ENCODE measurements at regions not wholly inside any gene's neighbourhood (a gene's known extent, or its start where the extent isn't known, plus 50 kb on each side); places are given as distances from the start of the nearest gene placed in this dataset.

DNA sequence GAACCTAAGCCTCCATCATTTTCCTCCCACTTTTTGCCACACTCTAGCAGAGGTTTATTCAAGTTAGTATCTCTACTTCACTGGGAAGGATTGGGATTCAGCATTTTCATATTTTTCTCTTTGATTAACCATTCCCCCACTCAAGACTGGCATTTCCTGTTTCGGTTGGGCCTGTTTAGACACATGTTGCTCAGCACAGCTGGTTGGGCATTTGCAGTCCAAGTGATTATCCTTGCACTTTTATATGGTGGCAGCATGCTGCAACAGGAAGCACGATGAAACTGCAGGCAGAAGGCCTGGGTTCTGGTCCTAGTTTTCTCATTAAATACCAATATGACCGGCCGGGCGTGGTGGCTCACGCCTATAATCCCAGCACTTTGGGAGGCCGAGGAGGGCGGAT, 182.9 kb upstream of the GRIN2B start:
- Histone ChIP-seq H4K20me1 (ENCODE audit: insufficient read depth, low read length) (no peaks in the 10 kb centered on the region), H3K9me2 (ENCODE audit: insufficient read depth, low read length) (no peaks in the 10 kb centered on the region), H2AFZ (ENCODE audit: low read length) (peak overlapping the region; percentile 87), H3K4me2 (ENCODE audit: low read length) (0 out of 2 replicates have a peak overlapping the region, but pooled peaks have one; percentile 3), H3K4me3 (ENCODE audit: low read depth, low read length, poor library complexity, severe bottlenecking) (no peak overlapping the region), H3K79me2 (ENCODE audit: insufficient read depth, low read depth, low read length) (no peaks in the 10 kb centered on the region), H3K36me3 (ENCODE audit: insufficient read depth, low read length) (peaks cover 12% of the 10 kb centered on the region), H3K27ac (ENCODE audit: low read depth, low read length, poor library complexity, severe bottlenecking) (peak overlapping the region; percentile 51), H3K4me1 (ENCODE audit: insufficient read depth, low read length, poor library complexity, severe bottlenecking) (peaks cover 40% of the 10 kb centered on the region), H3K9me3 (ENCODE audit: low read length) (peaks cover 16% of the 10 kb centered on the region; the same call in 1 of the 2 replicates)
- ChIA-PET POLR2A (no interaction called here), CTCF (ENCODE audit: unreplicated experiment) (no interaction called here)
- no peak for TF ChIP-seq EZH2phosphoT487 (IDR thresholded peaks at IDR 0.05; ENCODE audit: borderline replicate concordance, low read depth, low read length)
- no peak for TF ChIP-seq CTCF (conservative IDR thresholded peaks at IDR 0.05; ENCODE audit: low read length)
- DNase-seq (ENCODE audit: low spot score), result peak; percentile 57
- no TSS peak for BruUV-seq (replicated peaks)
- intact Hi-C loops (cut with micrococcal nuclease; ENCODE audit: unreplicated experiment), result loop anchor here (10.0 kb wide), 1 partner anchor 629 kb away; no protein-coding TSS in a partner anchor

- H3K4me1 ChIP-seq (ENCODE audit: insufficient read depth, low read length, poor library complexity, severe bottlenecking), result peaks cover 38% of the 10 kb centered on the region
- no peaks in the 10 kb centered on the region for H3K9me2 ChIP-seq (ENCODE audit: insufficient read depth, low read length)
- no peak overlapping the region for H3K27ac ChIP-seq (ENCODE audit: low read depth, low read length, poor library complexity, severe bottlenecking)
- H3K36me3 ChIP-seq (ENCODE audit: insufficient read depth, low read length), result no peaks in the 10 kb centered on the region
- TF ChIP-seq EZH2phosphoT487 (IDR thresholded peaks at IDR 0.05; ENCODE audit: borderline replicate concordance, low read depth, low read length) (no peak), CTCF (conservative IDR thresholded peaks at IDR 0.05; ENCODE audit: low read length) (peak; percentile 100)
- no peaks in the 10 kb centered on the region for H3K79me2 ChIP-seq (ENCODE audit: insufficient read depth, low read depth, low read length)
- POLR2A ChIA-PET, result interaction anchor here (0.6 to 3.0 kb wide), 7 partner anchors 8 to 428 kb away, joined by 3 to 28 read pairs (median 3); no protein-coding TSS in a partner anchor
- BruUV-seq (replicated peaks), result no TSS peak
- H3K4me3 ChIP-seq (ENCODE audit: low read depth, low read length, poor library complexity, severe bottlenecking), result no peak overlapping the region
- peak overlapping the region; percentile 76; the same call in 1 of the 2 replicates for H2AFZ ChIP-seq (ENCODE audit: low read length)
- CTCF ChIA-PET (ENCODE audit: unreplicated experiment), result interaction anchor here (0.6 to 1.4 kb wide), 4 partner anchors 10 to 308 kb away, joined by 3 to 19 read pairs (median 6); no protein-coding TSS in a partner anchor
- no peaks in the 10 kb centered on the region for H4K20me1 ChIP-seq (ENCODE audit: insufficient read depth, low read length)
- H3K9me3 ChIP-seq (ENCODE audit: low read length), result no peaks in the 10 kb centered on the region
- intact Hi-C loops (cut with micrococcal nuclease; ENCODE audit: unreplicated experiment), result loop anchor here (1.0 to 10.0 kb wide), 9 partner anchors 56 to 910 kb away; no protein-coding TSS in a partner anchor
- H3K4me2 ChIP-seq (ENCODE audit: low read length), result peak overlapping the region; percentile 37
- peak; percentile 72 for DNase-seq (ENCODE audit: low spot score)
Observed at GRCh38 chr12:14167005-14167628, 185.7 kb upstream of the GRIN2B start.

DNA sequence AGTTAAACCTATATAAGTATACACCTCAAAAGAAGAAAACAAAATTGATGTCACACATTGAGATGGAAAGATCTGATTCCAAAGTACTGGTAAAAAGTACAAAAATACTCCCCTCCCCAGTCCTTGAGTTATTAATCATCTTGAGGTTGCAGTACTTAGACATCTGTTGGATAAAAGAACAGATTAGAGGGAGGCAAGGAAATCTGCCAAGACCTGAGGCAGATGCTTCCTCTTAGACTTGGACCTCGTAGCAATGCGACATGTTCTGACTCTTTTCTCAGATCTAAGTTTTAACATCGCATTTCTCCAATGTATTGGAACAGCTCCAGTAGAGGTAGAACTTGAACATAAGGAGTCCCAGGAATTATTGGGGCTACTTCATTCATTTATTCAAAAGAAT, 187.9 kb upstream of the GRIN2B start:
- DNase-seq (ENCODE audit: low spot score), result no peak
- H3K36me3 ChIP-seq (ENCODE audit: insufficient read depth, low read length), result no peaks in the 10 kb centered on the region; the same call in 1 of the 2 replicates
- ChIA-PET POLR2A (interaction anchor here (0.5 to 1.0 kb wide), 2 partner anchors 15 to 112 kb away, joined by 3 read pairs; no protein-coding TSS in a partner anchor), CTCF (ENCODE audit: unreplicated experiment) (no interaction called here)
- H3K4me1 ChIP-seq (ENCODE audit: insufficient read depth, low read length, poor library complexity, severe bottlenecking), result peaks cover 47% of the 10 kb centered on the region
- no TSS peak for BruUV-seq (replicated peaks)
- H3K27ac ChIP-seq (ENCODE audit: low read depth, low read length, poor library complexity, severe bottlenecking), result no peak overlapping the region
- H4K20me1 ChIP-seq (ENCODE audit: insufficient read depth, low read length), result no peaks in the 10 kb centered on the region
- H2AFZ ChIP-seq (ENCODE audit: low read length), result no peak overlapping the region
- H3K9me2 ChIP-seq (ENCODE audit: insufficient read depth, low read length), result no peaks in the 10 kb centered on the region
- intact Hi-C loops (cut with micrococcal nuclease; ENCODE audit: unreplicated experiment), result loop anchor here (5.0 to 10.0 kb wide), 5 partner anchors 102 to 912 kb away; no protein-coding TSS in a partner anchor
- H3K4me2 ChIP-seq (ENCODE audit: low read length), result no peak overlapping the region
- no peaks in the 10 kb centered on the region for H3K79me2 ChIP-seq (ENCODE audit: insufficient read depth, low read depth, low read length)
- H3K9me3 ChIP-seq (ENCODE audit: low read length), result no peaks in the 10 kb centered on the region
- TF ChIP-seq CTCF (conservative IDR thresholded peaks at IDR 0.05; ENCODE audit: low read length) (no peak), EZH2phosphoT487 (IDR thresholded peaks at IDR 0.05; ENCODE audit: borderline replicate concordance, low read depth, low read length) (no peak)
- no peak overlapping the region for H3K4me3 ChIP-seq (ENCODE audit: low read depth, low read length, poor library complexity, severe bottlenecking)
